Neural cell (in vitro differentiated cells): ENCODE measurements at regions not wholly inside any gene's neighbourhood (a gene's known extent, or its start where the extent isn't known, plus 50 kb on each side); places are given as distances from the start of the nearest gene placed in this dataset.

Experiments
- H2AFZ ChIP-seq: fragments of 200-600, 300-800 bp; sonication (generic), shearing (Covaris generic); 2 replicates; pipeline ENCODE4 v1.6.0; 2014; ENCODE audit warnings: low read depth, mild to moderate bottlenecking, antibody characterized with exemption, low read length, moderate library complexity
- H3F3A ChIP-seq: fragments of 200-600 bp; shearing (Covaris generic); 2 replicates; pipeline ENCODE4 v1.6.1; 2016; ENCODE audit warnings: mild to moderate bottlenecking, moderate library complexity, mixed read lengths, antibody characterized with exemption, low read length; ENCODE audit not compliant: insufficient read depth, poor library complexity, severe bottlenecking
- H3K27ac ChIP-seq: fragments of 200-600, 300-800 bp; sonication (generic), shearing (Covaris generic); 2 replicates; pipeline ENCODE4 v1.5.1; 2014; ENCODE audit warnings: mild to moderate bottlenecking, low read length, moderate library complexity
- H3K27me3 ChIP-seq: fragments of 300-800, 200-600 bp; sonication (generic), shearing (Covaris generic); 2 replicates; pipeline ENCODE4 v1.6.0; 2014; ENCODE audit warnings: mild to moderate bottlenecking, low read depth, low read length, moderate library complexity; ENCODE audit not compliant: insufficient read depth
- H3K36me3 ChIP-seq: fragments of 300-800, 200-600 bp; sonication (generic), shearing (Covaris generic); 2 replicates; pipeline ENCODE4 v1.5.1; 2014; ENCODE audit warnings: mild to moderate bottlenecking, antibody characterized with exemption, low read length, moderate library complexity; ENCODE audit not compliant: insufficient read depth
- H3K4me2 ChIP-seq: fragments of 300-800, 200-600 bp; sonication (generic), shearing (Covaris generic); 2 replicates; pipeline ENCODE4 v1.6.0; 2014; ENCODE audit warnings: mild to moderate bottlenecking, low read length
- H3K4me3 ChIP-seq: fragments of 300-800, 200-600 bp; sonication (generic), shearing (Covaris generic); 2 replicates; pipeline ENCODE4 v1.5.1; 2014; ENCODE audit warnings: mild to moderate bottlenecking, low read length, moderate library complexity
- H3K79me2 ChIP-seq: fragments of 200-600 bp; shearing (Covaris generic); replicated peaks from 2 replicates; pipeline ENCODE4 v1.6.0; 2014; ENCODE audit warnings: mild to moderate bottlenecking, low read length, moderate library complexity; ENCODE audit not compliant: insufficient read depth
- H3K9ac ChIP-seq: fragments of 300-800, 200-600 bp; sonication (generic), shearing (Covaris generic); 2 replicates; pipeline ENCODE4 v1.6.1; 2016; ENCODE audit warnings: mild to moderate bottlenecking, low read length, mixed read lengths
- H3K9me2 ChIP-seq: fragments of 200-600 bp; shearing (Covaris generic); 2 replicates; pipeline ENCODE4 v1.6.1; 2016; ENCODE audit warnings: mild to moderate bottlenecking, low read length, mixed read lengths; ENCODE audit not compliant: insufficient read depth
- H3K9me3 ChIP-seq: fragments of 200-600, 300-800 bp; sonication (generic), shearing (Covaris generic); 2 replicates; pipeline ENCODE4 v1.6.1; 2016; ENCODE audit warnings: mild to moderate bottlenecking, mixed run types, low read length, moderate library complexity, mixed read lengths
- H4K20me1 ChIP-seq: fragments of 200-600 bp; shearing (Covaris generic); 2 replicates; pipeline ENCODE4 v1.6.1; 2016; ENCODE audit warnings: mild to moderate bottlenecking, mixed run types; ENCODE audit not compliant: insufficient read depth
- CTCF ChIP-seq: fragments of 450-650 bp; IDR thresholded peaks from 2 replicates; pipeline ENCODE4 v1.5.1; 2014; ENCODE audit warnings: antibody characterized with exemption, mild to moderate bottlenecking, moderate library complexity; ENCODE audit not compliant: poor library complexity, severe bottlenecking
- EP300 ChIP-seq: fragments of 450-650 bp; conservative IDR thresholded peaks from 2 replicates; pipeline ENCODE4 v1.6.1; 2014; ENCODE audit warnings: antibody characterized with exemption, mild to moderate bottlenecking, moderate library complexity; ENCODE audit not compliant: poor library complexity, severe bottlenecking
- EZH2 ChIP-seq: fragments of 200-600, 300-800 bp; shearing (Covaris generic), sonication (generic); IDR thresholded peaks from 2 replicates; pipeline ENCODE4 v1.6.1; 2014; ENCODE audit warnings: antibody characterized with exemption, low read length, borderline replicate concordance, mild to moderate bottlenecking; ENCODE audit not compliant: insufficient read depth, poor library complexity, severe bottlenecking
- MXI1 ChIP-seq: fragments of 450-650 bp; conservative IDR thresholded peaks from 2 replicates; pipeline ENCODE4 v1.6.1; 2014; ENCODE audit warnings: antibody characterized with exemption, mild to moderate bottlenecking; ENCODE audit not compliant: poor library complexity, severe bottlenecking
- POLR2AphosphoS5 ChIP-seq: IDR thresholded peaks from 2 replicates; pipeline ENCODE4 v1.6.1; 2012
- RAD21 ChIP-seq: fragments of 450-650 bp; conservative IDR thresholded peaks from 2 replicates; pipeline ENCODE4 v1.6.1; 2014; ENCODE audit warnings: antibody characterized with exemption, mild to moderate bottlenecking, moderate library complexity
- REST ChIP-seq: IDR thresholded peaks from 2 replicates; pipeline ENCODE4 v1.6.1; 2012; ENCODE audit warnings: borderline replicate concordance
- SMC3 ChIP-seq: fragments of 450-650 bp; conservative IDR thresholded peaks from 2 replicates; pipeline ENCODE4 v1.6.1; 2014; ENCODE audit warnings: antibody characterized with exemption, mild to moderate bottlenecking, moderate library complexity; ENCODE audit not compliant: poor library complexity
- TAF1 ChIP-seq: IDR thresholded peaks from 2 replicates; pipeline ENCODE4 v1.6.1; 2012; ENCODE audit warnings: low read depth
- small RNA-seq, 3 experiments: library from RNA; depleted of rRNA; stranded (forward); fragments of <200 nt; gene quantifications; one replicate each; pipeline ENCODE3, GENCODE V24; 2012

- Histone ChIP-seq H3K27me3 (no peaks in the 10 kb centered on the region), H3K9me3 (no peaks in the 10 kb centered on the region), H3K79me2 (no peaks in the 10 kb centered on the region), H3K9me2 (no peaks in the 10 kb centered on the region), H2AFZ (no peak overlapping the region), H3K36me3 (no peaks in the 10 kb centered on the region), H3K4me3 (no peak overlapping the region), H3K4me2 (no peak overlapping the region), H3F3A (no peaks in the 10 kb centered on the region), H3K27ac (no peak overlapping the region), H4K20me1 (no peaks in the 10 kb centered on the region), H3K9ac (no peak overlapping the region)
- no peak for TF ChIP-seq SMC3
- no peak for TF ChIP-seq CTCF
- no peak for TF ChIP-seq EZH2
- no peak for TF ChIP-seq RAD21
- no peak for TF ChIP-seq POLR2AphosphoS5
- TF ChIP-seq REST = no peak
- TF ChIP-seq TAF1 = no peak
- TF ChIP-seq EP300 = no peak
- no peak for TF ChIP-seq MXI1
Measured at GRCh38 chr13:27372896-27373295, 51.5 kb upstream of the GTF3A start.

GRCh38 chr13:27374126-27374613, 50.2 kb upstream of the GTF3A start:
- H3K9me2 ChIP-seq = no peaks in the 10 kb centered on the region
- TF ChIP-seq CTCF (no peak), EZH2 (no peak), POLR2AphosphoS5 (no peak), EP300 (no peak), TAF1 (no peak)
- no peak overlapping the region for H3K4me3 ChIP-seq
- no peaks in the 10 kb centered on the region for H3K27me3 ChIP-seq
- no peaks in the 10 kb centered on the region for H3K9me3 ChIP-seq
- no peak overlapping the region for H2AFZ ChIP-seq
- no peak overlapping the region for H3K9ac ChIP-seq
- H4K20me1 ChIP-seq = no peaks in the 10 kb centered on the region
- H3K4me2 ChIP-seq = no peak overlapping the region
- no peaks in the 10 kb centered on the region for H3F3A ChIP-seq
- H3K27ac ChIP-seq = no peak overlapping the region
- H3K36me3 ChIP-seq = no peaks in the 10 kb centered on the region
- H3K79me2 ChIP-seq = no peaks in the 10 kb centered on the region

Small RNA genes lying in the stretch of these regions (small RNA-seq; reads per million reads assigned to genes)
- gene RNU6-70P = 0.03 to 0.57 (median 0.29) reads per million in 3 experiments
